ENCODE measurements at regions not wholly inside any gene's neighbourhood (a gene's known extent, or its start where the extent isn't known, plus 50 kb on each side); places are given as distances from the start of the nearest gene placed in this dataset.

DNA sequence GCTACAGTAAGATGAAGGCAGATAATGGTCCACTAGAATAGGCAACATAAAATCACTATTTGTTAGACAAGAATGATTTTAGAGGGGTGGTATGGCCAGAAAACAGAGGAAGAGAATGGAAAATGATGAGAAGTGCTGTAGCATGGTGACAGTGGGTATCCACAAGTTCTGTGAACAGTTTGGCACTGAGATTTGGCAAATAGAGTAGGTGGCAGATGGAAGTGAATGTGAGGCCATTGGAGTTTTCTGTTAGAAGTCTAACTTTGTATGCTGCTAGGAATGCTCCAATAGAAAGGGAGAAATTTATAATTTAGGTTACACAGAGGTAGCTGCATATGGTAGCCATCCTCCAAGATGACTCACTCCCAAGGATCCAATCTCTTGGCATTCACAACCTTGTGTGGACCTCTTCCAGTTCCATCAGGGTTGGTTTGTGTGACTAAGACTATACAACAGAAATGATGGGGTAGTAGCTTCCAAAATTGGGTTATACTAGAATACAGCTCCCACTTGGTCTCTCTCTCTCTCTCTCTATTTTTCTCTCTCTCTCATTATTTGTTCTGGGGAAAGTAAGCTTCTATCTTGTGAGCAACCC is 646.9 kb upstream of the ZNF608 start:
- no peak for DNase-seq (ENCODE audit: low read depth in 4 of 4, low spot score in 2 of 4)

- DNase-seq (ENCODE audit: low read depth in 4 of 4, low spot score in 2 of 4) = no peak
Observed at GRCh38 chr5:125394661-125395280, 648.3 kb upstream of the ZNF608 start.

- DNase-seq (ENCODE audit: low read depth in 4 of 4, low spot score in 2 of 4) = no peak
Observed at GRCh38 chr5:125396462-125396861, 650.0 kb upstream of the ZNF608 start.

GRCh38 chr5:125398466-125398865 is 652.0 kb upstream of the ZNF608 start:
- DNase-seq (ENCODE audit: low read depth in 4 of 4, low spot score in 2 of 4) = no peak

DNA sequence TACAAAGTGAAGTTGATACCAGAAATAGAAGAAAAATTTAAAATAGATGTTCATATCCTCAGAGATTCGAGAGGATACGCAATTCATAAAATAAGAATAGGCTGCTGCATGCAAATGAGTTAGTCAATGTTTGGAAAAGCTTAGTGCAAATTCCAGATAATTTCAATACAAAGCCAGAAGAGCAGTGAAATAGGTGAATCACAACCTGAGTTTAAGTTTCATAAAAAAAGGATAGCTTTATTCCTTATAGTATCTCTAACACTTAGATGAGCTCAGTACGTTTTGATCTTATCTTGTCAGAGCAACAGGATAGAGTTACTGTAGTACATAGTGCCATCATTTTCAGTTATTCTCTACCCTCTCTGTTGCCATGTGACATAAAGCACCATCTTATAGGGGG is 653.4 kb upstream of the ZNF608 start:
- no peak for DNase-seq (ENCODE audit: low read depth in 4 of 4, low spot score in 2 of 4)

DNA sequence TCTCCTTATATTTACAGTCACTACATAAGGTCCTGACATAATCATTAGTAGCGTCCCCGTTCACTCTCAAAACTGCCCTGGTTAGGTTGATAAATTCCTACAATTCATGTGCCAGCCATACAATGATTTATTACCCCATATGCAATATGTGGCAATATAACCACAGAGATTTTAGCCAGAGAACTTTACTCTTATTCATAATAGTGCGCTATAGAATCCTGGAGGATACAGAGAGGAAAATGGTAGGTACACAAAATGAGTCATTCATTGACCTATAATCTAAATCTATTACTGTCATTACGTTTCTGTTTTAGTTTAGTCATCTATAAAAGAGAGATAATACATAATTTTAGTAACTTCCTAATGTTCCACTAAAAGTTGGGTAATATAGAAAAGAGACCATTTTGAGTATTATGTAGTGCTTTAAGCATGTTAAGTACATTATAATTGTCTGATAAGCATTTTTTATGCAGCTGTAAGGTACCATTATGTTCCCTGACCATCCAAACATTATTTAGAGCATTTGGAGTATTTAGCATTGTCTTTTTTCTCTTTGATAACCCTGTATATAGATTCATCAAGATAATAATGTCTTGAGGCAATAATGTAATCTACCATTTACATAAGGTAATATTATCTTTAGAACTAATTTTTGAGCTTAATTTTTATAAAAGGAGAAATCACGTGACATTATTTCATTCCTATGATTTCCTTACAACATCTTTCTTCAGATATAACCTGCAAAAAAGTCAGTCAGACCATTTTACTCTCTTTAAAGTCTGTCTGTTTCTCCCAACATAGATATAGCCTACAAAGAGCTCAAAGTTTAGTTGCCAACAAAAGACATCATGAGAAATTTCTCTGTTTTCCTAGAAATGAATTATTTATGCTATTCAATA is 655.5 kb upstream of the ZNF608 start:
- no peak for DNase-seq (ENCODE audit: low read depth in 4 of 4, low spot score in 2 of 4)

- DNase-seq (ENCODE audit: low read depth in 4 of 4, low spot score in 2 of 4) = no peak
Observed at GRCh38 chr5:125402787-125403186, 656.3 kb upstream of the ZNF608 start.

DNA sequence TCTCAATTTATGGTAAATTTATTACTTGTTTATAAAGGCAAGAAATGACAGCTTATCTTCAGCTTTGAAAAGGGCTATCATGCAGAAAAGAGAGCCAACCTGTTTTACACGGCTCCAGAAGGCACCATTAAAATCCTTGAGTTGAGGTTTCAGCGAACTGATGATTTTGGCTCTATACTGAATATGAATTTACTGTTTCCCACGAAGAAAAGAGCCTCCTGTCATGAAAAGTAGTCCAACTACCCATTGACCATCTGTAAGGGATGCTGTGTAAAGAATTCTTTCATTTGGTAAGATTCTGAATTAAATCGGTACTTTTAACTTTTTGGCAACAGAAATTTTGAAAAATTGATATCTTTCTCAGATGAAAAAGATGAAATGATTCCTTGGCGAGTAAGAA is 657.6 kb upstream of the ZNF608 start:
- DNase-seq (ENCODE audit: low read depth in 4 of 4, low spot score in 2 of 4) = no peak

- peak in 2 of 4 donors; percentile 37 to 72 for DNase-seq (ENCODE audit: low read depth in 4 of 4, low spot score in 2 of 4)
Observed at GRCh38 chr5:125408448-125409233, 662.2 kb upstream of the ZNF608 start.

- DNase-seq (ENCODE audit: low read depth in 4 of 4, low spot score in 2 of 4) = peak in 3 of 4 donors; percentile 70 to 84 (median 76)
Observed at GRCh38 chr5:125409234-125409860, 662.9 kb upstream of the ZNF608 start.

GRCh38 chr5:125409861-125410536 is 663.6 kb upstream of the ZNF608 start:
- peak in 2 of 4 donors; percentile 70 to 82 for DNase-seq (ENCODE audit: low read depth in 4 of 4, low spot score in 2 of 4)

GRCh38 chr5:125410537-125411070 is 664.2 kb upstream of the ZNF608 start:
- DNase-seq (ENCODE audit: low read depth in 4 of 4, low spot score in 2 of 4) = peak in 1 of 4 donors; percentile 29

GRCh38 chr5:125411071-125411743 is 664.8 kb upstream of the ZNF608 start:
- peak in 2 of 4 donors; percentile 35 to 52 for DNase-seq (ENCODE audit: low read depth in 4 of 4, low spot score in 2 of 4)

- peak in 3 of 4 donors; percentile 64 to 76 (median 71) for DNase-seq (ENCODE audit: low read depth in 4 of 4, low spot score in 2 of 4)
Observed at GRCh38 chr5:125411744-125412560, 665.5 kb upstream of the ZNF608 start.

DNA sequence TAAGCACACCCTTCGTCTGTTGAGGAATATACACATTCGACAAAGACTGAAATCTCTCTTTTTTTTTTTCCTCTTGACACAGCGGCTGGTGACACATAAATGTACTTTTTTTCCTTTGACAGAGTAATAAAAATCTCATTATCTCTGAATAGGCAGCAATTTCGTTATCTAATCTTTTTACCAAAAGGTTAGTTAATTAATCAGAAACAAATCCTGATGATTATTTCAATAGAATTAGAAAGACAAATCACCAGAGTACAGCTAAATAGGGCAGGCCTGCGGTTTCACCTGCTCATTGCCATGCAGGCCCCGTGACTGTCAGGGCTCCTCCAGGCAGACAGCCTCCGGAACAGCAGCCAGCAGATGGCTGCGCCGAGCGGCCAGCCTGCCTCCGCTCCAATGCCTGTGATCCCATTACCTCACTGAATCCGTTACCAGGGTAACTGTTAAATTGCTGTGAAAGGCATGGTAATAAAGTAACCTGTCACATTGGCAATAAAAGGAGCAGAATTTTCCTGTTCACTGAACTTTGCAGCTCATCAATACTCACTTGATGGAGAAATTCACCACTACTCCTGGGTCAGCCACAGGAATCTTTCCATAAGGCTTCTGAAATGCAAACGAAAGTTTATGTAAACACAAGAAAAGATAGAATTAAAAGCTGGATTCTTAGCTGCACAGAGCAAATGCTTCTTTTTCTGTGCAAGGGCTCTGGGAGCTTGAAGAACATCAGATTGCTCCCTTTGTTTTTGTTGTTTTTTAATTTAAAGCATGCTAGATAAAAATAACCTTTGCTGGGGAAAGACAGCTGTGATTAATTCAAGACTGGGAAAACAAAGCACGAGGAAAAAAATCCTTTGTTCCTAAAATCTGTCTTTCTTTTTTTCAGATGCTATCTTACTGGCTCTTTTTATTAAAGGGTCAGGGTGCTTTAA is 666.4 kb upstream of the ZNF608 start:
- peak in 3 of 4 donors; percentile 85 to 90 (median 90) for DNase-seq (ENCODE audit: low read depth in 4 of 4, low spot score in 2 of 4)

DNA sequence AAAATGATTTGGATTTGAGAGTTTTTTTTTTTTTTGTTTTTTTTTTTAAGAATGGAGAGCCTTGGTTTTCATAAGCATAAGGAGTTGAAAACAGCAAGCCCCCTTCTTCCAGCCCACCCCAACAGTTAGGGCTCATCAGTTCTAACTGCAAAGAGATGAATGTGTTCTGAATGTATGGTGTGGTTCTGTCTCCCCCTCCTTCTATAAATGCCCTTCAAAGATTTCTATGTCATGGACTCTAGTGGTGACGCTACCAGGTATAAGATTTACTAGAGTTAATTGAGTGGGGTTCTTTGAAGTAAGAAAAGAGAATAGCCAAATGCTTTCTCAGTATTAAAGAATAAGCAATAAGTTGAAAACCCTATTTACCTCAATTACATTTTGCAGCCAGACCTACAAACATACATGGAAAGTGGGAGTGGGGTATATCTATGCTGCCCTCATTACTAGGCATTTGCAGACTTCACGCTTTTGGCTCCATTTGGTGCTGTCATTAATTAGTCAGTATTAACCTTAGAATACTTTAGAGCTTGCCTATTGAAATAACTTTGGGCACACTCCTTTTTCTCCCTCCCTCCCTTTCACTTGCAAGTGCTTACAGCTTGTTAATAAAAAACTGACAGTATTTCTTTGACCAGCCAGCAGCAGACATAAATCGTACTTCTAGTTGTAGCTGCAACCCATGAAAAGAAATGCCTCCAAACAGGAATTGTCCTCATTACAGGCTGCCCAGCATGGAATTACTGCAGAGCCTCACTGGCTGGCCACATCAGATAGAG is 667.2 kb upstream of the ZNF608 start:
- DNase-seq (ENCODE audit: low read depth in 4 of 4, low spot score in 2 of 4) = peak in 3 of 4 donors; percentile 44 to 62 (median 48)
